Natural killer cell treated with Interleukin-12 subunit alpha and Interleukin-12 subunit beta and Interleukin-15 and Interleukin-18, amount 100 ng/mL, for 72 hours (primary cell): ENCODE measurements at regions not wholly inside any gene's neighbourhood (a gene's known extent, or its start where the extent isn't known, plus 50 kb on each side); places are given as distances from the start of the nearest gene placed in this dataset.

ENCODE experiments used
- ATAC-seq, 2 donors: fragments of 150-1000 bp; cut with Tn5 transposase in 1 of 2; sonication (Bioruptor Pico), chemical (Tn5 transposase) in 1 of 2; 2 replicates each; pipeline ENCODE4 v1.10.0; 2021
- DNase-seq: peaks from one replicate; pipeline ENCODE4 v3.0.0; 2022; ENCODE audit warnings: low spot score
- H3K27ac Mint-ChIP-seq, 2 donors: 1 replicate in 1 of 2; 2 replicates in 1 of 2; pipeline ENCODE4 v1.8.0; 2022; ENCODE audit warnings: mixed read lengths in 2 of 2, mild to moderate bottlenecking in 1 of 2, moderate library complexity in 1 of 2
- H3K27me3 Mint-ChIP-seq, 2 donors: 1 replicate in 1 of 2; 2 replicates in 1 of 2; pipeline ENCODE4 v1.8.0; 2022; ENCODE audit warnings: mixed read lengths in 2 of 2
- H3K36me3 Mint-ChIP-seq: one replicate; pipeline ENCODE4 v1.8.0; 2022; ENCODE audit warnings: mixed read lengths
- H3K4me1 Mint-ChIP-seq, 2 donors: 1 replicate in 1 of 2; 2 replicates in 1 of 2; pipeline ENCODE4 v1.8.0; 2022; ENCODE audit warnings: low read depth in 2 of 2, mixed read lengths in 2 of 2, mild to moderate bottlenecking in 1 of 2
- H3K4me3 Mint-ChIP-seq: one replicate; pipeline ENCODE4 v1.8.0; 2022; ENCODE audit warnings: mixed read lengths
- H3K9me3 Mint-ChIP-seq: 2 replicates; pipeline ENCODE4 v1.8.0; 2022; ENCODE audit warnings: mixed read lengths

GRCh38 chr15:25624504-25625177 lies 185.8 kb upstream of the UBE3A start:
- H3K4me3 Mint-ChIP-seq = no peak overlapping the region
- ATAC-seq (no peak), DNase-seq (no peak)
- no peaks in the 10 kb centered on the region for H3K36me3 Mint-ChIP-seq
- no peak overlapping the region for H3K27ac Mint-ChIP-seq
- no peaks in the 10 kb centered on the region for H3K9me3 Mint-ChIP-seq
- peaks cover 4 to 20% of the 10 kb centered on the region in 2 donors for H3K27me3 Mint-ChIP-seq
- no peaks in the 10 kb centered on the region for H3K4me1 Mint-ChIP-seq

- no peaks in the 10 kb centered on the region for H3K9me3 Mint-ChIP-seq
- peaks cover 4 to 14% of the 10 kb centered on the region in 2 donors for H3K27me3 Mint-ChIP-seq
- DNase-seq = no peak
- H3K4me1 Mint-ChIP-seq = no peaks in the 10 kb centered on the region
- peak in 1 of 2 donors; percentile 40 for ATAC-seq
- H3K36me3 Mint-ChIP-seq = no peaks in the 10 kb centered on the region
- no peak overlapping the region for H3K4me3 Mint-ChIP-seq
- H3K27ac Mint-ChIP-seq = no peak overlapping the region
Measured at GRCh38 chr15:25623708-25624107, 184.9 kb upstream of the UBE3A start.

- Mint-ChIP-seq H3K27me3 (peaks cover 4 to 14% of the 10 kb centered on the region in 2 donors), H3K9me3 (peaks cover 2% of the 10 kb centered on the region), H3K4me1 (no peaks in the 10 kb centered on the region), H3K27ac (no peak overlapping the region), H3K36me3 (no peaks in the 10 kb centered on the region), H3K4me3 (no peak overlapping the region)
- DNase-seq = no peak
- no peak for ATAC-seq
Measured at GRCh38 chr15:25620466-25620865, 181.6 kb upstream of the UBE3A start.

- ATAC-seq = no peak
- H3K27me3 Mint-ChIP-seq = peaks cover 4 to 14% of the 10 kb centered on the region in 2 donors
Measured at GRCh38 chr15:25619761-25620160, 180.9 kb upstream of the UBE3A start.

GRCh38 chr15:25619076-25619475 lies 180.3 kb upstream of the UBE3A start:
- no peak for DNase-seq
- H3K4me1 Mint-ChIP-seq = no peaks in the 10 kb centered on the region
- ATAC-seq = no peak
- peaks cover 4 to 14% of the 10 kb centered on the region in 2 donors for H3K27me3 Mint-ChIP-seq
- no peak overlapping the region for H3K4me3 Mint-ChIP-seq
- no peaks in the 10 kb centered on the region for H3K36me3 Mint-ChIP-seq
- H3K9me3 Mint-ChIP-seq = peaks cover 2% of the 10 kb centered on the region
- no peak overlapping the region for H3K27ac Mint-ChIP-seq

More at GRCh38 chr15:25619761-25620160, 180.9 kb upstream of the UBE3A start:
- H3K36me3 Mint-ChIP-seq = no peaks in the 10 kb centered on the region
- DNase-seq = no peak
- no peak overlapping the region for H3K27ac Mint-ChIP-seq
- H3K9me3 Mint-ChIP-seq = peaks cover 2% of the 10 kb centered on the region
- H3K4me3 Mint-ChIP-seq = no peak overlapping the region
- H3K4me1 Mint-ChIP-seq = no peaks in the 10 kb centered on the region

GRCh38 chr15:25618161-25618560 lies 179.3 kb upstream of the UBE3A start:
- peaks cover 2% of the 10 kb centered on the region for H3K9me3 Mint-ChIP-seq
- DNase-seq (no peak), ATAC-seq (no peak)
- H3K4me1 Mint-ChIP-seq = no peaks in the 10 kb centered on the region
- H3K27me3 Mint-ChIP-seq = peaks cover 4 to 14% of the 10 kb centered on the region in 2 donors
- H3K4me3 Mint-ChIP-seq = no peak overlapping the region
- H3K27ac Mint-ChIP-seq = no peak overlapping the region
- no peaks in the 10 kb centered on the region for H3K36me3 Mint-ChIP-seq

GRCh38 chr15:25616471-25616870 lies 177.6 kb upstream of the UBE3A start:
- no peaks in the 10 kb centered on the region for H3K4me1 Mint-ChIP-seq
- no peak overlapping the region for H3K27ac Mint-ChIP-seq
- ATAC-seq = no peak
- H3K4me3 Mint-ChIP-seq = no peak overlapping the region
- H3K9me3 Mint-ChIP-seq = peaks cover 2% of the 10 kb centered on the region
- H3K36me3 Mint-ChIP-seq = no peaks in the 10 kb centered on the region
- peaks cover 0 to 7% of the 10 kb centered on the region in 2 donors for H3K27me3 Mint-ChIP-seq
- no peak for DNase-seq

GRCh38 chr15:25613134-25613533 lies 174.3 kb upstream of the UBE3A start:
- ATAC-seq (no peak), DNase-seq (no peak)
- no peaks in the 10 kb centered on the region for H3K4me1 Mint-ChIP-seq
- no peaks in the 10 kb centered on the region for H3K27me3 Mint-ChIP-seq
- no peak overlapping the region for H3K27ac Mint-ChIP-seq
- H3K9me3 Mint-ChIP-seq = no peaks in the 10 kb centered on the region
- no peaks in the 10 kb centered on the region for H3K36me3 Mint-ChIP-seq
- no peak overlapping the region for H3K4me3 Mint-ChIP-seq

GRCh38 chr15:25611603-25612002 lies 172.8 kb upstream of the UBE3A start:
- Mint-ChIP-seq H3K4me3 (no peak overlapping the region), H3K27me3 (peaks cover 2 to 5% of the 10 kb centered on the region in 2 donors), H3K36me3 (no peaks in the 10 kb centered on the region), H3K4me1 (no peaks in the 10 kb centered on the region), H3K9me3 (no peaks in the 10 kb centered on the region), H3K27ac (no peak overlapping the region)
- no peak for ATAC-seq
- DNase-seq = no peak

- no peak for DNase-seq
- no peak for ATAC-seq
- peaks cover 5% of the 10 kb centered on the region in 2 donors for H3K27me3 Mint-ChIP-seq
- H3K4me3 Mint-ChIP-seq = no peak overlapping the region
- H3K27ac Mint-ChIP-seq = no peak overlapping the region
- H3K36me3 Mint-ChIP-seq = no peaks in the 10 kb centered on the region
- no peaks in the 10 kb centered on the region for H3K4me1 Mint-ChIP-seq
- peaks cover 4% of the 10 kb centered on the region for H3K9me3 Mint-ChIP-seq
Measured at GRCh38 chr15:25609371-25609770, 170.5 kb upstream of the UBE3A start.

- DNase-seq = no peak
- Mint-ChIP-seq H3K9me3 (peaks cover 8% of the 10 kb centered on the region), H3K27ac (no peak overlapping the region), H3K27me3 (peaks cover 7 to 10% of the 10 kb centered on the region in 2 donors), H3K36me3 (no peaks in the 10 kb centered on the region), H3K4me3 (no peak overlapping the region), H3K4me1 (no peaks in the 10 kb centered on the region)
- ATAC-seq = no peak
Measured at GRCh38 chr15:25608926-25609325, 170.1 kb upstream of the UBE3A start.

- H3K27ac Mint-ChIP-seq = no peak overlapping the region
- no peaks in the 10 kb centered on the region for H3K36me3 Mint-ChIP-seq
- H3K27me3 Mint-ChIP-seq = peaks cover 7 to 11% of the 10 kb centered on the region in 2 donors
- ATAC-seq = no peak
- no peak for DNase-seq
- peaks cover 9% of the 10 kb centered on the region for H3K9me3 Mint-ChIP-seq
- no peaks in the 10 kb centered on the region for H3K4me1 Mint-ChIP-seq
- no peak overlapping the region for H3K4me3 Mint-ChIP-seq
Measured at GRCh38 chr15:25605151-25605550, 166.3 kb upstream of the UBE3A start.

GRCh38 chr15:25600751-25601150 lies 161.9 kb upstream of the UBE3A start:
- Mint-ChIP-seq H3K27me3 (peaks cover 5 to 6% of the 10 kb centered on the region in 2 donors), H3K27ac (no peak overlapping the region), H3K4me1 (no peaks in the 10 kb centered on the region), H3K4me3 (no peak overlapping the region), H3K9me3 (peaks cover 12% of the 10 kb centered on the region), H3K36me3 (peaks cover 4% of the 10 kb centered on the region)
- no peak for DNase-seq
- no peak for ATAC-seq

- H3K4me3 Mint-ChIP-seq = no peak overlapping the region
- H3K27me3 Mint-ChIP-seq = no peaks in the 10 kb centered on the region
- no peaks in the 10 kb centered on the region for H3K4me1 Mint-ChIP-seq
- peaks cover 6% of the 10 kb centered on the region for H3K36me3 Mint-ChIP-seq
- DNase-seq = no peak
- H3K27ac Mint-ChIP-seq = no peak overlapping the region
- no peak for ATAC-seq
- H3K9me3 Mint-ChIP-seq = peaks cover 3% of the 10 kb centered on the region
Measured at GRCh38 chr15:25597571-25597970, 158.7 kb upstream of the UBE3A start.
